ENCODE measurements at regions not wholly inside any gene's neighbourhood (a gene's known extent, or its start where the extent isn't known, plus 50 kb on each side); places are given as distances from the start of the nearest gene placed in this dataset.
"Not testable (repeated sequence)": the region's sequence is repeated elsewhere in the genome, so short reads cannot be mapped to it uniquely, and the experiment has no call there.

- no peak for TF ChIP-seq EZH2 (IDR thresholded peaks at IDR 0.05; ENCODE audit: borderline replicate concordance, low read length)
- TF ChIP-seq, protein P1, sequence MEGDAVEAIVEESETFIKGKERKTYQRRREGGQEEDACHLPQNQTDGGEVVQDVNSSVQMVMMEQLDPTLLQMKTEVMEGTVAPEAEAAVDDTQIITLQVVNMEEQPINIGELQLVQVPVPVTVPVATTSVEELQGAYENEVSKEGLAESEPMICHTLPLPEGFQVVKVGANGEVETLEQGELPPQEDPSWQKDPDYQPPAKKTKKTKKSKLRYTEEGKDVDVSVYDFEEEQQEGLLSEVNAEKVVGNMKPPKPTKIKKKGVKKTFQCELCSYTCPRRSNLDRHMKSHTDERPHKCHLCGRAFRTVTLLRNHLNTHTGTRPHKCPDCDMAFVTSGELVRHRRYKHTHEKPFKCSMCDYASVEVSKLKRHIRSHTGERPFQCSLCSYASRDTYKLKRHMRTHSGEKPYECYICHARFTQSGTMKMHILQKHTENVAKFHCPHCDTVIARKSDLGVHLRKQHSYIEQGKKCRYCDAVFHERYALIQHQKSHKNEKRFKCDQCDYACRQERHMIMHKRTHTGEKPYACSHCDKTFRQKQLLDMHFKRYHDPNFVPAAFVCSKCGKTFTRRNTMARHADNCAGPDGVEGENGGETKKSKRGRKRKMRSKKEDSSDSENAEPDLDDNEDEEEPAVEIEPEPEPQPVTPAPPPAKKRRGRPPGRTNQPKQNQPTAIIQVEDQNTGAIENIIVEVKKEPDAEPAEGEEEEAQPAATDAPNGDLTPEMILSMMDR (IDR thresholded peaks at IDR 0.05; ENCODE audit: low read length), result no peak
- no peak overlapping the region for H3K9ac ChIP-seq (ENCODE audit: low read length)
- H2AFZ ChIP-seq (ENCODE audit: low read length), result no peak overlapping the region
- no peaks in the 10 kb centered on the region for H3K36me3 ChIP-seq (ENCODE audit: insufficient read depth, low read length)
- no peaks in the 10 kb centered on the region for H3K4me1 ChIP-seq (ENCODE audit: insufficient read depth, low read length, severe bottlenecking)
- H3K27ac ChIP-seq (ENCODE audit: low read depth, low read length, poor library complexity, severe bottlenecking), result no peak overlapping the region
- H3F3A ChIP-seq (ENCODE audit: insufficient read depth, low read length), result no peaks in the 10 kb centered on the region
- no peaks in the 10 kb centered on the region for H4K20me1 ChIP-seq (ENCODE audit: insufficient read depth, low read length)
- H3K9me3 ChIP-seq (ENCODE audit: low read length), result no peaks in the 10 kb centered on the region
- H3K79me2 ChIP-seq (ENCODE audit: insufficient read depth, low read length), result no peaks in the 10 kb centered on the region
- H3K27me3 ChIP-seq (ENCODE audit: insufficient read depth, low read length), result no peaks in the 10 kb centered on the region
- H3K4me3 ChIP-seq (ENCODE audit: low read depth, low read length, poor library complexity, severe bottlenecking), result no peak overlapping the region
- H3K4me2 ChIP-seq (ENCODE audit: low read length), result no peak overlapping the region
- no peaks in the 10 kb centered on the region for H3K9me2 ChIP-seq (ENCODE audit: low read depth, low read length)
Measured at GRCh38 chr13:44853641-44854040, 135.6 kb downstream of the NUFIP1 start.

DNA sequence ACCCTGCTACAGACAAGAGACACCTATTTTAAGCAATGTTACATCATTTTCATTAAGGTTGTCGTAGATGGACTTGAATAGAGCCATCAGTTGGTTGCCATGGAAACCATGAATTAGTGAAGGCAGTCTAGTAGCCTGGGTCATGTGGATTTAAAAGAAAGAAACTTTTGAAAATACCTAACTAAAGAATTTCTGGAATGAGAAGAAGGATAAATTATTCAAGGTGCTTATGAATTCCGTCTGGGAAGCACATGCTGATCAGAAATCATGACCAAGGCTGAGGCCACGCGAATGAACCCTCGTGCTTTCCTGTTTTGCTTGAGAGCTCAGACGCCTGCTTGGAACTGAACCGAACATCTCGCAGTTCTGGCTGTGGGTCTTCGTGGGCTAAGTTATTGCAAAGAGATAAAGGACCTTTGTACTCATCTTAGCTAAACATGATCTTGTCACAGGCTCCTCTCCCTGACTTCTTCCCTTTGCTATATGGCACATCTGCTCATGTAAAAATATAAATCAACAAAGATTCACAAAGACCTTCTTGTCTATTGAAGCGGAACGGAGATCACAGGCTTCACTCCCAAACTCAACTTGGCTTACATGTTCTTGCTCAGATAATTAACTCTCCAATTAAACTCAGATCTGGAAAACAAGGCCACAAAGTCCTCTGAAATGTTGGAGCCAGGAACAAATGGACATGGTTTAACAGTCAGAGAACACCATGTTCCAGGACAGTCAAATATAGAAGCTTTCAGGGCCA lies 140.2 kb downstream of the NUFIP1 start:
- Histone ChIP-seq H3K9me3 (ENCODE audit: low read length) (no peaks in the 10 kb centered on the region), H3K79me2 (ENCODE audit: insufficient read depth, low read length) (no peaks in the 10 kb centered on the region), H3K9ac (ENCODE audit: low read length) (no peak overlapping the region), H3K36me3 (ENCODE audit: insufficient read depth, low read length) (no peaks in the 10 kb centered on the region), H3K4me2 (ENCODE audit: low read length) (no peak overlapping the region), H3K27me3 (ENCODE audit: insufficient read depth, low read length) (no peaks in the 10 kb centered on the region), H3K27ac (ENCODE audit: low read depth, low read length, poor library complexity, severe bottlenecking) (no peak overlapping the region), H4K20me1 (ENCODE audit: insufficient read depth, low read length) (no peaks in the 10 kb centered on the region), H3K9me2 (ENCODE audit: low read depth, low read length) (no peaks in the 10 kb centered on the region), H3K4me1 (ENCODE audit: insufficient read depth, low read length, severe bottlenecking) (no peaks in the 10 kb centered on the region), H2AFZ (ENCODE audit: low read length) (no peak overlapping the region), H3F3A (ENCODE audit: insufficient read depth, low read length) (no peaks in the 10 kb centered on the region), H3K4me3 (ENCODE audit: low read depth, low read length, poor library complexity, severe bottlenecking) (no peak overlapping the region)
- TF ChIP-seq EZH2 (IDR thresholded peaks at IDR 0.05; ENCODE audit: borderline replicate concordance, low read length), result no peak
- TF ChIP-seq, protein P1 (IDR thresholded peaks at IDR 0.05; ENCODE audit: low read length), result no peak

DNA sequence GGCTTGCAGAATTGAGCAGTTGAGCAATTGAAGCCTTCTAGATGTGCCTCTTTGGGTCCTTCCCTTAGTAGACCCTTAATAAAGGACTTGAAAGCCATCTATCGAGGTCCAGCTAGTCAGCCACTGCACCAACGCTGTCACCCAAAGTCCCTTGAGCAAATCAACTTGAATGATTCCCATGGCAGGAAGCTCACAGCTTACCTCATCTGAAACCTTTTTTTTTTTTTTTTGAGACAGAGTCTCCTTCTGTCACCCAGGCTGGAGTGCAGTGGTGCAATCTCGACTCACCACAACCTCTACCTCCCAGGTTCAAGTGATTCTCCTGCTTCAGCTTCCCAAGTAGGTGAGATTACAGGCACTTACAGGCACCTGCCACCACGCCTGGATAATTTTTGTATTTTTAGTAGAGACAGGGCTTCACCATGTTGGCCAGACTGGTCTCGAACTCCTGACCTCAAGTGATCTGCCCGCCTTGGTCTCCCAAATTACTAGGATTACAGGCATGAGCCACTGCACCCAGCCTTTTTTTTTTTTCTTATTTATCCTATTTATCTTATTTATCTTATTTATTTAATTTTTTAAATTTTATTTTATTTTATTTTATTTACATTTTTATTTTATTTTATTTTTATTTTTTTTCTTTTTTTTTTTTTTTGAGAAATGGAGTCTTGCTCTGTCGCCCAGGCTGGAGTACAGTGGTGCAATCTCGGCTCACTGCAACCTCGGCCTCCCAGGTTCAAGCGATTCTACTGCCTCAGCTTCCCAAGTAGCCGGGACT lies 143.8 kb downstream of the NUFIP1 start:
- not testable (repeated sequence) for H3K9me3 ChIP-seq (ENCODE audit: low read length); H2AFZ ChIP-seq (ENCODE audit: low read length)

More for the DNA sequence above, 143.8 kb downstream of the NUFIP1 start:
- H3F3A ChIP-seq (ENCODE audit: insufficient read depth, low read length); H3K27ac ChIP-seq (ENCODE audit: low read depth, low read length, poor library complexity, severe bottlenecking); H3K36me3 ChIP-seq (ENCODE audit: insufficient read depth, low read length); H3K4me1 ChIP-seq (ENCODE audit: insufficient read depth, low read length, severe bottlenecking); H3K79me2 ChIP-seq (ENCODE audit: insufficient read depth, low read length); H3K9me2 ChIP-seq (ENCODE audit: low read depth, low read length); H3K4me3 ChIP-seq (ENCODE audit: low read depth, low read length, poor library complexity, severe bottlenecking); H3K4me2 ChIP-seq (ENCODE audit: low read length); H3K27me3 ChIP-seq (ENCODE audit: insufficient read depth, low read length); H4K20me1 ChIP-seq (ENCODE audit: insufficient read depth, low read length); H3K9ac ChIP-seq (ENCODE audit: low read length): not testable (repeated sequence)

Measured in OCI-LY1 (cell line).